ENCODE measurements at regions not wholly inside any gene's neighbourhood (a gene's known extent, or its start where the extent isn't known, plus 50 kb on each side); places are given as distances from the start of the nearest gene placed in this dataset.

DNA sequence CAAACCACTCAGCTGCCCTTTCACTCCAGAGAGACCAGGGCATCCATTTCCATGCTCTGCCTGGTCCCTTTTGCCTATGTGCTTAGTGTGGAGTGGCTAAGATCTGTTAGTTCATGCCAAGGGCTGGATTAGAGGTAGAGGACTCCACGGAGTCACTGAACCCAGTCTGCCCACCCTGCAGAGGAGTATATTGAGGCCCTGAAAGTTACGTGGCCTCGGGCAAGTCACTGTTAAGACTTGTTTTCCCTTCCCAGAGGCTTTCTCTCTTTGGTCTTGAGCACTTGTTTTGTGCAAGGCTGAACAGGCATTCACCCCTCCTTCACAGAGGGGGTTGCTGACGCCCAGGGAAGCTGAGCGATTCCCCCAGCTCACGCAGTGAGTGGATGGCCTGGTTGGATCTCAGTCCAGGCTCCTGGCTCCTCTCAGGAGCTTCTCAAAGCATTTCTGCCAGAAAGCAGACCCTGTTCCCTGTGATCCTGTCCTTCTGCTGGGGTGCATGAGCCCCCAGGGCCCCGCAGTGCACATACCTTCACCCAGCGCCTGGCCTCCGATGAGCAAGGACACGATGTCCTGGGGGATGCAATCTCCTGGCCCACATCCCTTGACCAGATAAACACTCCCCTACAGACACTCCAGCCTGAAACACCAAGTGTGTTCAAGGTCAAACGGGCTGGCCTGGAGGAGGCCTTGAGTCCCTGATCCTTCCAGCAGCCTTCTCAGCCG, 153.4 kb upstream of the GSE1 start:
- DNase-seq (ENCODE audit: low spot score, unreplicated experiment), result no peak
- TF ChIP-seq, protein P1, sequence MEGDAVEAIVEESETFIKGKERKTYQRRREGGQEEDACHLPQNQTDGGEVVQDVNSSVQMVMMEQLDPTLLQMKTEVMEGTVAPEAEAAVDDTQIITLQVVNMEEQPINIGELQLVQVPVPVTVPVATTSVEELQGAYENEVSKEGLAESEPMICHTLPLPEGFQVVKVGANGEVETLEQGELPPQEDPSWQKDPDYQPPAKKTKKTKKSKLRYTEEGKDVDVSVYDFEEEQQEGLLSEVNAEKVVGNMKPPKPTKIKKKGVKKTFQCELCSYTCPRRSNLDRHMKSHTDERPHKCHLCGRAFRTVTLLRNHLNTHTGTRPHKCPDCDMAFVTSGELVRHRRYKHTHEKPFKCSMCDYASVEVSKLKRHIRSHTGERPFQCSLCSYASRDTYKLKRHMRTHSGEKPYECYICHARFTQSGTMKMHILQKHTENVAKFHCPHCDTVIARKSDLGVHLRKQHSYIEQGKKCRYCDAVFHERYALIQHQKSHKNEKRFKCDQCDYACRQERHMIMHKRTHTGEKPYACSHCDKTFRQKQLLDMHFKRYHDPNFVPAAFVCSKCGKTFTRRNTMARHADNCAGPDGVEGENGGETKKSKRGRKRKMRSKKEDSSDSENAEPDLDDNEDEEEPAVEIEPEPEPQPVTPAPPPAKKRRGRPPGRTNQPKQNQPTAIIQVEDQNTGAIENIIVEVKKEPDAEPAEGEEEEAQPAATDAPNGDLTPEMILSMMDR (IDR thresholded peaks at IDR 0.05; ENCODE audit: unreplicated experiment), result no peak
- H3K27me3 Mint-ChIP-seq, result peaks cover 30% of the 10 kb centered on the region
- no peaks in the 10 kb centered on the region for H3K9me3 Mint-ChIP-seq (ENCODE audit: low read depth)
- H3K36me3 Mint-ChIP-seq (ENCODE audit: insufficient read depth), result no peaks in the 10 kb centered on the region
- peaks cover 31% of the 10 kb centered on the region for H3K4me1 Mint-ChIP-seq (ENCODE audit: low read depth)
- no peak overlapping the region for H3K4me3 Mint-ChIP-seq (ENCODE audit: low read depth)
- no peak overlapping the region for H3K27ac Mint-ChIP-seq

DNA sequence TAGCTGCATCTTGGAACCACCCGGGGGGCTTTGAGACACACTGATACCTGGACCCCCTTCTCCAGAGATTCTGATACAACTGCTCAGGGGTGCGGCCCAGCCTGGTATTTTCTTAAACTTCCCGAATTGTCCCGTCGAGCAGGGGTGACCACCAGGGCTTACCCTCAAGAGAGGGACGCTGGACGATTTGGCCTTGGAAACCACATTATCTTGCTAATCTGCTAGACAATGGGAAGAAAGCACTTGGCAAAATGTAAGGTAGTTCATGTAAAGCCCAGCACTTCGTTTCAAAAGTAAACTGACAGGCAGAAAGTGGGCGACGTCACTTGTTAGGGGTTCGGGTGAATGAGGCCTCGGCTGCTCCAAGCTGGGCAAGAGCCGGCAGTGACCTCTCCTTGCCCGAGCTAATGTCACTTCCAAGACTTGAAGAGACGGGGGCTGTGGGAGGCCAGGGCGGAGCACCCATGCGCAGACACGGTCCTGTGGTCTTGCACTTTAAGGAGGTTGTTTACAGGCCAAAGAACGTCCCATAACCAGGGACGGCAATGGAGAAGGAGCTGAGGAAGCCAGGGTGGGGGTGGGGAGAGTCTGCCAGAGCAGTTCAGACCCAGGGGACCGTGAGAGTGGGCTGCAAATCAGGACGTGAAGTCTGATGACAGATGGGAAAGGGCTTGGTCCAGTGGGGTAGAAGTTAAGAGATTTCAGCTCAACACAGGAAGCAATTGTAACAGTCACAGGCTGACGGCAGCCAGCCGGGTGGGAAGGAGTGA, 152.7 kb upstream of the GSE1 start:
- Mint-ChIP-seq H3K9me3 (ENCODE audit: low read depth) (no peaks in the 10 kb centered on the region), H3K27me3 (peaks cover 27% of the 10 kb centered on the region), H3K4me3 (ENCODE audit: low read depth) (peak overlapping the region; percentile 40), H3K36me3 (ENCODE audit: insufficient read depth) (no peaks in the 10 kb centered on the region), H3K27ac (peak overlapping the region; percentile 1), H3K4me1 (ENCODE audit: low read depth) (peaks cover 31% of the 10 kb centered on the region)
- TF ChIP-seq, protein P1 (IDR thresholded peaks at IDR 0.05; ENCODE audit: unreplicated experiment), result no peak
- DNase-seq (ENCODE audit: low spot score, unreplicated experiment), result no peak

DNA sequence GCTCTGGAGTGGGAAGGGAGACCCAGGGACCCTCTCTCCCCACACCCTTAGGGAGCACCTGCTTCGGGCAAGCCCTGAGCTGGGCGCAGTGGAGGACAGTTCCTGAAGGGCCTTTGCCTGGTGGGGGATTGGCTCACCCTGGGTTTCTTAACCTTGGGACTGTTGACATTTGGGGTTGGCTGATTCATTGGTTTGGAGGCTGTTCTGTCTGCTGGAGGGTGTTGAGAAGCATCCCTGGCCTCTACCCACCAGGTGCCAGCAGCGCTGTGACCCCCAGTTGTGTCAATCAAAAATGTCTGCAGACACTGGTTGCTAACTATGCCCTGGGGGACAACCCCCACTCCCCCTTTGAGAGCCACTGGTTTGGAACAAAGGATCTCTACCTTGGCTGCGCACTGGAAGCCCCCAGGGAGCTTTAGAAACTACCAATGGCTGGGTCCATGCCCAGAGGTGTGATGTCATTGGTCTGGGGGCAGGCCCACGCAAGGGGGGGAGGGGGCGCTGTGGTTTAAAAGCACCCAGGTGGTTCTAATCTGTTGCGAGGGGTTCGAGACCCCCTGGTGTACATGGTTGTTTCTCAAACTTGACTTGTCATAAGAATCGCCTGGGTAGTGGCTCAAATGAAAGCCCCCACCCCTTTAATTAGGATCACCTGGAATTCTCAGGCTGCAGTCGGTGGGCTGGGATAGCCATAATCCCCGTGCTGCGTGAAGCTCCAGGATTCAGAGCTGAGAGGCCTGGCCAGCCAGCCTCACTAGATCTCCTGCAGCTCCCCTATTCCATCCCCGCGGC, 151.9 kb upstream of the GSE1 start:
- Mint-ChIP-seq H3K27ac (peak overlapping the region; percentile 1), H3K4me3 (ENCODE audit: low read depth) (peak overlapping the region; percentile 21), H3K4me1 (ENCODE audit: low read depth) (peaks cover 33% of the 10 kb centered on the region), H3K9me3 (ENCODE audit: low read depth) (no peaks in the 10 kb centered on the region), H3K36me3 (ENCODE audit: insufficient read depth) (no peaks in the 10 kb centered on the region), H3K27me3 (peaks cover 26% of the 10 kb centered on the region)
- no peak for DNase-seq (ENCODE audit: low spot score, unreplicated experiment)
- TF ChIP-seq, protein P1 (IDR thresholded peaks at IDR 0.05; ENCODE audit: unreplicated experiment), result no peak

DNA sequence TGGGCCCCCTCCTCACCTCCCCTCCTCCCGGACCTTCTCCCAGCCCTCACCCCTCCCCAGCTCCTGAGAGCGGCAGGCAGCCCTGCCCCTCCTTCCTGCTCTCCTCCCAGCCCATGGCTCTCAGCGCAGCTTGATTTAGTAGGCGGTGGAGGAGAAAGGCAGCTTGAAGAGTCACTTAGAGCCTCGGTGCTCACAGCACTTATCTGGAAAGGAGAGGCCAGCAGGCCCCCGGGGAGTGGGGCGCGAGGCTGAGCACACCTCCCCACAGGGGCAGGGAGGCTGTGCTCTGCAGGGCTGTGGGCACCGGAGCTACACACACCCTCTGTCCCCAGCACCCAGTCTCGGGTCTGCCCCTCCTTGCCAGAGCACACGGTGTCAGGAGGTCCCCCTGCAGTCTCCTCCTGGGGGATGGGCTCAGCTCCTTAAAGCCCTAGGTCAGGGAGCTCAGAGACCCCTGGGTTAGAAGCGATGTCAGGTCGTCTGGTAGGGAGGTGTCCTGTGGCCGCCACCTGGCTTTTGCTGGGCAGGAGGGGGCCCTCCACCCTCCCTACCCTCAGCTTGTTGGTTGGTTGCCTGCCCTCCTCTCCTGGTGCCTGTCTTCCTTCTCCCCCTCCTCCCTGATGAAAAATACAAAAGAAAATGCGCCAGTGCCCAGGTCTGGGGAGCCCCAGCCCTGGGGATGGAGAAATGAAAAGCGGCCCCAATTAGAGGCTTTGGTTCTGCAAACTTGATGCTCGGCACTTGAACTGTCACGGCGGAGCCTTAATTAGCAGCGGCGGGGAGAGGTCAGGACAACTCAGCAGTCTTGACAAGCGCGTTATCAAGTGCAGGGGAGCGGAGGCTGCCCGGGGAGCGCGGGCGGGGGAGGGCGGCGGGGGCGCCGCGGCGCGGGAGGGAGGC, 151.1 kb upstream of the GSE1 start:
- H3K9me3 Mint-ChIP-seq (ENCODE audit: low read depth), result no peaks in the 10 kb centered on the region
- TF ChIP-seq, protein P1 (IDR thresholded peaks at IDR 0.05; ENCODE audit: unreplicated experiment), result no peak
- DNase-seq (ENCODE audit: low spot score, unreplicated experiment), result no peak
- H3K36me3 Mint-ChIP-seq (ENCODE audit: insufficient read depth), result no peaks in the 10 kb centered on the region
- H3K27ac Mint-ChIP-seq, result peak overlapping the region; percentile 83
- peaks cover 23% of the 10 kb centered on the region for H3K27me3 Mint-ChIP-seq
- peaks cover 31% of the 10 kb centered on the region for H3K4me1 Mint-ChIP-seq (ENCODE audit: low read depth)
- H3K4me3 Mint-ChIP-seq (ENCODE audit: low read depth), result peak overlapping the region; percentile 71
